COLO668 (cell line): ENCODE measurements at regions not wholly inside any gene's neighbourhood (a gene's known extent, or its start where the extent isn't known, plus 50 kb on each side); places are given as distances from the start of the nearest gene placed in this dataset.
"Not testable (repeated sequence)": the region's sequence is repeated elsewhere in the genome, so short reads cannot be mapped to it uniquely, and the experiment has no call there.

Source experiments
- DNase-seq: peaks from one replicate; lab custom pipeline; 2025; ENCODE audit not compliant: unreplicated experiment; lab: John Stamatoyannopoulos, UW

GRCh38 chr7:73918926-73919693 lies 58.2 kb downstream of the TMEM270 start:
- no peak for DNase-seq

- no peak for DNase-seq
Observed at GRCh38 chr7:73919694-73920375, 58.9 kb downstream of the TMEM270 start.

- DNase-seq: no peak
Observed at GRCh38 chr7:73920406-73921134, 59.6 kb downstream of the TMEM270 start.

GRCh38 chr7:73921623-73922528 lies 60.9 kb downstream of the TMEM270 start:
- DNase-seq: no peak

- not testable (repeated sequence) for DNase-seq
Observed at GRCh38 chr7:73928644-73929043, 67.7 kb downstream of the TMEM270 start.

- DNase-seq: no peak
Observed at GRCh38 chr7:73931502-73931901, 70.5 kb downstream of the TMEM270 start.

- no peak for DNase-seq
Observed at GRCh38 chr7:73932364-73932763, 71.4 kb downstream of the TMEM270 start.

GRCh38 chr7:73933091-73933490 lies 72.1 kb downstream of the TMEM270 start:
- DNase-seq: no peak

- DNase-seq: no peak
Observed at GRCh38 chr7:73936967-73937366, 76.0 kb downstream of the TMEM270 start.

GRCh38 chr7:73937650-73938049 lies 76.7 kb downstream of the TMEM270 start:
- DNase-seq: not testable (repeated sequence)

GRCh38 chr7:73939528-73939927 lies 78.6 kb downstream of the TMEM270 start:
- no peak for DNase-seq

- no peak for DNase-seq
Observed at GRCh38 chr7:73940701-73941238, 79.8 kb downstream of the TMEM270 start.

- DNase-seq: no peak
Observed at GRCh38 chr7:73941836-73942551, 81.0 kb downstream of the TMEM270 start.

- no peak for DNase-seq
Observed at GRCh38 chr7:73945022-73945421, 83.0 kb upstream of the ELN start.

- no peak for DNase-seq
Observed at GRCh38 chr7:73948287-73948686, 79.7 kb upstream of the ELN start.

- DNase-seq: no peak
Observed at GRCh38 chr7:73952266-73952665, 75.7 kb upstream of the ELN start.

GRCh38 chr7:73954181-73954580 lies 73.8 kb upstream of the ELN start:
- no peak for DNase-seq

- no peak for DNase-seq
Observed at GRCh38 chr7:73954861-73955260, 73.1 kb upstream of the ELN start.

- no peak for DNase-seq
Observed at GRCh38 chr7:73960548-73960947, 67.4 kb upstream of the ELN start.

GRCh38 chr7:73961991-73962390 lies 66.0 kb upstream of the ELN start:
- DNase-seq: not testable (repeated sequence)
